ENCODE measurements at regions not wholly inside any gene's neighbourhood (a gene's known extent, or its start where the extent isn't known, plus 50 kb on each side); places are given as distances from the start of the nearest gene placed in this dataset.

DNA sequence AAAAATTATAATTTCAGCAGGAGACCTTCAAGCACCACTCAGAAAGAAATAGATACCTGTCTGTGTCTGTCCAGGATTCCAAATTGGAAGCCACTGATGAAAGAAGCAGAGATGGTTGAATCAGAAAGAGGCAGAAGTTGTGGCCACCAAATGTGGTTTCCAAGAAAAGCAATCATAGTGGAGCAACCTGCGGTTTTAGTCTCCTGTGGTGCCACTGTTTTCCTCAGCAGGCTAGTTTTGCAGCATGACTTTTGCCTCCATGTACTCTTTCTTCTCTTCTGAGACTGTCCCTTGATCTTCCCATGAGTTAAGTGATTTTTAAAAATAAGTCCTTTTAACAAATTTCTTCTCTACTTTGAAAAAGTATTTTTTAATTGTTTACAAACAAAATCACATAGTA, 535.8 kb downstream of the CYLC2 start:
- Mint-ChIP-seq H3K36me3 (ENCODE audit: low read depth) (no peaks in the 10 kb centered on the region), H3K27me3 (ENCODE audit: low read depth) (no peaks in the 10 kb centered on the region), H3K4me1 (no peaks in the 10 kb centered on the region), H3K9me3 (no peaks in the 10 kb centered on the region), H3K27ac (ENCODE audit: unreplicated experiment) (no peak overlapping the region), H3K4me3 (no peak overlapping the region)
- TF ChIP-seq, protein P1, sequence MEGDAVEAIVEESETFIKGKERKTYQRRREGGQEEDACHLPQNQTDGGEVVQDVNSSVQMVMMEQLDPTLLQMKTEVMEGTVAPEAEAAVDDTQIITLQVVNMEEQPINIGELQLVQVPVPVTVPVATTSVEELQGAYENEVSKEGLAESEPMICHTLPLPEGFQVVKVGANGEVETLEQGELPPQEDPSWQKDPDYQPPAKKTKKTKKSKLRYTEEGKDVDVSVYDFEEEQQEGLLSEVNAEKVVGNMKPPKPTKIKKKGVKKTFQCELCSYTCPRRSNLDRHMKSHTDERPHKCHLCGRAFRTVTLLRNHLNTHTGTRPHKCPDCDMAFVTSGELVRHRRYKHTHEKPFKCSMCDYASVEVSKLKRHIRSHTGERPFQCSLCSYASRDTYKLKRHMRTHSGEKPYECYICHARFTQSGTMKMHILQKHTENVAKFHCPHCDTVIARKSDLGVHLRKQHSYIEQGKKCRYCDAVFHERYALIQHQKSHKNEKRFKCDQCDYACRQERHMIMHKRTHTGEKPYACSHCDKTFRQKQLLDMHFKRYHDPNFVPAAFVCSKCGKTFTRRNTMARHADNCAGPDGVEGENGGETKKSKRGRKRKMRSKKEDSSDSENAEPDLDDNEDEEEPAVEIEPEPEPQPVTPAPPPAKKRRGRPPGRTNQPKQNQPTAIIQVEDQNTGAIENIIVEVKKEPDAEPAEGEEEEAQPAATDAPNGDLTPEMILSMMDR (conservative IDR thresholded peaks at IDR 0.05): no peak
- DNase-seq (ENCODE audit: low read depth, low spot score): no peak

DNA sequence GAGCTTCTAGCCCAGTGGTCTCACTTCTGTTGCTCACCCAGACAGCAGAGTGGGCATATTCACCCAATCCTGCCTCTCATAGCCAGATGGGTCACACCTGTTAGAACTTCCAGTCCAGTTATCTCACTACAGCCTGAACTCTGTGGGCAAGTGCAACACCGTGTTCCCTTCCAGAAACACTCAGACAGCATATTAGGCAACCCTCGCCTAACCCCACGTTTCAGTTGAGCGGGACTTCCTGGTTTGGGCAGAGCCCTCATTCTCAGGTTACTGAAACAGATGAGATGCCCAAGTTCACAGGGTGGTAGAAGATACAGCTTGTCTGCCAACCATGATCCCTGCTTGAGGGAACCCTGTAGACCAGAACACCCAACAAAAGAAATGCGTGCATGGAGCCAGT, 538.2 kb downstream of the CYLC2 start:
- peaks cover 3% of the 10 kb centered on the region for H3K27me3 Mint-ChIP-seq (ENCODE audit: low read depth)
- no peak for DNase-seq (ENCODE audit: low read depth, low spot score)
- H3K4me3 Mint-ChIP-seq: no peak overlapping the region
- no peaks in the 10 kb centered on the region for H3K36me3 Mint-ChIP-seq (ENCODE audit: low read depth)
- H3K27ac Mint-ChIP-seq (ENCODE audit: unreplicated experiment): no peak overlapping the region
- H3K4me1 Mint-ChIP-seq: no peaks in the 10 kb centered on the region
- no peaks in the 10 kb centered on the region for H3K9me3 Mint-ChIP-seq
- TF ChIP-seq, protein P1 (conservative IDR thresholded peaks at IDR 0.05): no peak

- H3K36me3 Mint-ChIP-seq (ENCODE audit: low read depth): no peaks in the 10 kb centered on the region
- H3K27ac Mint-ChIP-seq (ENCODE audit: unreplicated experiment): no peak overlapping the region
- TF ChIP-seq, protein P1 (conservative IDR thresholded peaks at IDR 0.05): no peak
- peaks cover 10% of the 10 kb centered on the region for H3K27me3 Mint-ChIP-seq (ENCODE audit: low read depth)
- peaks cover 4% of the 10 kb centered on the region for H3K9me3 Mint-ChIP-seq
- no peak for DNase-seq (ENCODE audit: low read depth, low spot score)
- no peaks in the 10 kb centered on the region for H3K4me1 Mint-ChIP-seq
- H3K4me3 Mint-ChIP-seq: no peak overlapping the region
Observed at GRCh38 chr9:103537426-103537825, 542.3 kb downstream of the CYLC2 start.

GRCh38 chr9:103545260-103545659, 548.8 kb upstream of the SMC2 start:
- TF ChIP-seq, protein P1 (conservative IDR thresholded peaks at IDR 0.05): no peak
- H3K4me1 Mint-ChIP-seq: no peaks in the 10 kb centered on the region
- no peak overlapping the region for H3K4me3 Mint-ChIP-seq
- H3K36me3 Mint-ChIP-seq (ENCODE audit: low read depth): no peaks in the 10 kb centered on the region
- no peaks in the 10 kb centered on the region for H3K9me3 Mint-ChIP-seq
- no peak overlapping the region for H3K27ac Mint-ChIP-seq (ENCODE audit: unreplicated experiment)
- no peak for DNase-seq (ENCODE audit: low read depth, low spot score)
- peaks cover 20% of the 10 kb centered on the region for H3K27me3 Mint-ChIP-seq (ENCODE audit: low read depth)

- Mint-ChIP-seq H3K27me3 (ENCODE audit: low read depth) (peaks cover 15% of the 10 kb centered on the region), H3K4me3 (no peak overlapping the region), H3K9me3 (peaks cover 4% of the 10 kb centered on the region), H3K36me3 (ENCODE audit: low read depth) (no peaks in the 10 kb centered on the region), H3K4me1 (no peaks in the 10 kb centered on the region), H3K27ac (ENCODE audit: unreplicated experiment) (no peak overlapping the region)
- TF ChIP-seq, protein P1 (conservative IDR thresholded peaks at IDR 0.05): no peak
- no peak for DNase-seq (ENCODE audit: low read depth, low spot score)
Observed at GRCh38 chr9:103552712-103553111, 541.4 kb upstream of the SMC2 start.

DNA sequence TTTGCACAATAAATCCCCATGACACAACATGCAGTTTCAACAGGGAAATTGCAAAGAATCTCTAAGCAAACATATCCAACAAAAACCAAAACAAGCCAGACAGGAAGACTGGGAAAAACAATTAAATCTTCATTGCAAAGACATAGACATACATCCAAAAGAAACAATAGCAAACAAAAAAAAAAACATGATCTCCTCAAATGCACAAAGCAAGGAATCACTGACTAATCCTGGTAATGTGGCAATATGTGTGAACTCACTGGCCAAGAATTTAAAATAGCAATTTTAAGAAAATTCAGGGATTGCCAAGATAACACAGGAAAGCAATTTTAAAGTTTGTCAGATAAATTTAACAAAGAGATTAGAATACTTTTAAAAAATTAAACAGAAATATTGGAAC, 520.1 kb upstream of the SMC2 start:
- H3K36me3 Mint-ChIP-seq (ENCODE audit: low read depth): peaks cover 7% of the 10 kb centered on the region
- TF ChIP-seq, protein P1 (conservative IDR thresholded peaks at IDR 0.05): no peak
- peaks cover 6% of the 10 kb centered on the region for H3K9me3 Mint-ChIP-seq

More for the DNA sequence above, 520.1 kb upstream of the SMC2 start:
- no peak for DNase-seq (ENCODE audit: low read depth, low spot score)
- Mint-ChIP-seq H3K27me3 (ENCODE audit: low read depth) (no peaks in the 10 kb centered on the region), H3K4me3 (no peak overlapping the region), H3K27ac (ENCODE audit: unreplicated experiment) (no peak overlapping the region), H3K4me1 (no peaks in the 10 kb centered on the region)
